Fibroblast of villous mesenchyme (primary cell): ENCODE measurements at regions not wholly inside any gene's neighbourhood (a gene's known extent, or its start where the extent isn't known, plus 50 kb on each side); places are given as distances from the start of the nearest gene placed in this dataset.
A peak's percentile ranks its signal among the peaks of the same experiment; 100 is the strongest.

Source experiments
- DNase-seq: peaks from one replicate; pipeline ENCODE4 v3.0.0-alpha.2; 2010; ENCODE audit warnings: low read depth
- H3K4me3 ChIP-seq: 2 replicates; pipeline ENCODE4 v1.5.1; 2011; ENCODE audit warnings: low read depth, mild to moderate bottlenecking, low read length
- CTCF ChIP-seq: IDR thresholded peaks from 2 replicates; pipeline ENCODE4 v1.5.1; 2012; ENCODE audit warnings: low read depth, mild to moderate bottlenecking, low read length; ENCODE audit not compliant: insufficient read depth

DNA sequence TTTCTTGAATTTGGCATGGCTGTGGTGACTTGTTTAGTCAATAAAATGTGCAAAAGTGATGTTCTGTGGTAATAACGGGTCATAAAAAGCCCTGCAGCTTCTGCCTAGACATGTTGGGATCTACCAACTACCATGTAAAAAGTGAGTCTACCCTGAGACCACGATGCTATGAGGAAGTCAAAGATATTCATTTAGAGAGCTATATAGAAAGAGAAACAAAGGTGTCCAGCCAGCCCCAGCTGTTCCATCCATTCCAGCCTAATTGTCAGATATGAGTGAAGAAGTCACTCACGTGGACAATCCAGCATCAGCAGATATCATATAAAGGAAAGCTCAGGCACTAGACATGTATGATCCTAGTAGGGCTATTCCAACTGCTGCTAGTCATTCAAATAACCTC, 117.2 kb upstream of the SSTR1 start:
- no peak for TF ChIP-seq CTCF
- no peak overlapping the region for H3K4me3 ChIP-seq
- no peak for DNase-seq

GRCh38 chr14:38098074-38098836, 109.4 kb upstream of the SSTR1 start:
- peak; percentile 78 for DNase-seq
- H3K4me3 ChIP-seq, result no peak overlapping the region
- TF ChIP-seq CTCF, result no peak

DNA sequence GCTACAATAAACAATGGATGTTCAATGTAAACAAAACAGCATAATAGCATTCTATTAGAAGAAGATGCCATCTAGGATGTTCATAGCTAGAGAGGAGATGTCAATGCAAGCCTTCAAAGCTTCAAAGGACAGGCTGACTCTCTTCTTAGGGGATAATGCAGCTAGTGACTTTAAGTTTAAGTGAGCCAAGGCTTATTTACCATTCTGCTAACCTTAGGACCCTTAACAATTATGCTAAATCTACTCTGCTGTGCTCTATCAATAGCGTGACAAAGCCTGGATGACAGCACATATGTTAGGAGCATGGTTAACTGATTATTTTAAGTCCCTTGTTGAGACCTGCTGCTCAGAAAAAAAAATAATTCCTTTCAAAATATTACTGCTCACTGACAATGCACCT, 106.0 kb upstream of the SSTR1 start:
- H3K4me3 ChIP-seq, result no peak overlapping the region
- TF ChIP-seq CTCF, result no peak
- DNase-seq, result no peak

DNA sequence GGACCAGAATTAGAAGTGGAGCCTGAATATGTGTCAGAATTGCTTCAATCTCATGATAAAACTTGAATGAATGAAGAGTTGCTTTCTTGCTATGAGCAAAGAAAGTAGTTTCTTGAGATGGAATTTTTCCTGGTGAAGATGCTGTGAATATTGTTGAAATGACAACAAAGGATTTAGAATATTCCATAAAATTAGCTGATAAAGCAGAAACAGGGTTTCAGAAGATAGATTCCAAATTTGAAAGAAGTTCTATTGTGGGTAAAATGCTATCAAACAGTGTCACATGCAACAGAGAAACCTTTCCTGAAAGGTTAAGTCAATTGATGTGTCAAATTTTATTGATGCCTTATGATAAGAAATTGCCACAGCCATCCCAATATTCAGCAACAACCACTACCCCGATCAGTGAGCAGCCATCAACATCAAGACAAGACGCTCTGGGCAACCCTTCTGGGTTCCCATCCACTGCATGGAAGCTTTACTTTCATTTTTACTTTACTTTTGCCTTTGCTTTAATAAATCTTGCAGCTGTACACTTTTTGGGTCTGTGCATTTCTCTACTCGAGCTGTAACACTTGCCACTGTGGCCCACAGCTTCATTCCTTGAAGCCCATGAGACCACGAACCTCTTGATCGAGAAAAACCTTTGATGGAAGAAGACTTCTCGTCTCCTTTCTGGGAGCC, 104.0 kb upstream of the SSTR1 start:
- DNase-seq, result no peak
- no peak overlapping the region for H3K4me3 ChIP-seq
- no peak for TF ChIP-seq CTCF

DNA sequence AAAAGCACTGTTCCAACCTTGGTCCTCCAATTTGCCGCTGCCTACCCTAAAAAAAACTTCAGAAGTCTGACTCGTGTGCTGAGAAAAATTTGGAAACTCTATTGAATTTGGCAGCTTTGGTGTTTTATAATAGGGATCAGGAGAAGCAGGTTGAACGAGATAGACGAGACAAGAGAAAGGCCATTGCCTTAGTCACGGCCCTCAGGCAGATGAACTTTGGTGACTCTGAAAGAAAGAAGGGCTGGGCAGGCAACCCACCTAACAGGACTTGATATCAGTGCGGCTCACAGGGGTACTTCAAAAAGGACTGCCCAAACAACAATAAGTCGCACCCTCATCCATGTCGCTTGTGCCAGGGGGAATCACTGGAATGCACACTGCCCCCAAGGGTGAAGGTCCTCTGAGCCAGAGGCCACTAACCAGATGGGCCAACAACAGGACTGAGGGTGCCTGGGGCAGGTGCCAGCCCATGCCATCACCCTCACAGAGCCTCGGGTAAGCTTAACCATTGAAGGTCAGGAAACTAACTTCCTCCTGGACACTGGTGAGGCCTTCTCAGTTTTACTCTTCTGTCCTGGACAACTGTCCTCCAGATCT, 102.5 kb upstream of the SSTR1 start:
- no peak for DNase-seq
- TF ChIP-seq CTCF, result no peak
- H3K4me3 ChIP-seq, result no peak overlapping the region

DNA sequence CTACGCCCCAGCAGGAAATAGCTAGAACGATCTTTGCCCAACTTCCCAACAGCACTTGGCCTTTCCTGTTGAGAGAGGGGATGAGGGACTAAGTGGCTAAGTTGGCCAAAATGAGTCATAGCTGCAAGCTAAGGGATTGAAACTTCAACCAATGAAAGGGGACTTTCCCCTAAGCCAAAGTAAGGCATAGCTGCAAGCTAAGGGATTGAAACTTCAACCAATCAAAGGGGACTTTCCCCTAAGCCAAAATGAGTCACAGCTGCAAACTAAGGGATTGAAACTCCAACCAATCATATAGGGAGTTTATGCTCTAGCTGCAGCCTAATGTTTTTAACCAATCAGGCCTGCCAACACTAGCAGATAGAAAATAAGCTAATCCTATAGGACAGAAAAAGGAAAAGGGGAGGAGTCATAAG, 100.5 kb upstream of the SSTR1 start:
- TF ChIP-seq CTCF, result no peak
- no peak overlapping the region for H3K4me3 ChIP-seq

More for the DNA sequence above, 100.5 kb upstream of the SSTR1 start:
- no peak for DNase-seq
